DOHH2 (cell line): ENCODE measurements at regions not wholly inside any gene's neighbourhood (a gene's known extent, or its start where the extent isn't known, plus 50 kb on each side); places are given as distances from the start of the nearest gene placed in this dataset.

ENCODE experiments used
- H3F3A ChIP-seq: fragments of 200-600 bp; sonication (generic), shearing (Covaris generic); 2 replicates; pipeline ENCODE4 v1.6.0; 2016; ENCODE audit warnings: antibody characterized with exemption, mild to moderate bottlenecking; ENCODE audit not compliant: control insufficient read depth, insufficient read depth
- H3K27ac ChIP-seq: fragments of 200-600 bp; sonication (generic); 2 replicates; pipeline ENCODE4 v1.5.1; 2014; ENCODE audit warnings: low read depth, mild to moderate bottlenecking, low read length, moderate library complexity
- H3K27me3 ChIP-seq: fragments of 200-600 bp; sonication (generic); 2 replicates; pipeline ENCODE4 v1.6.1; 2014; ENCODE audit warnings: mild to moderate bottlenecking, low read length, mixed read lengths; ENCODE audit not compliant: control insufficient read depth
- H3K36me3 ChIP-seq: fragments of 200-600 bp; sonication (generic); 2 replicates; pipeline ENCODE4 v1.6.1; 2014; ENCODE audit warnings: mild to moderate bottlenecking, low read length, moderate library complexity, mixed read lengths; ENCODE audit not compliant: control insufficient read depth
- H3K4me1 ChIP-seq: fragments of 200-600 bp; sonication (generic); 2 replicates; pipeline ENCODE4 v1.6.1; 2014; ENCODE audit warnings: mild to moderate bottlenecking, low read length, mixed read lengths; ENCODE audit not compliant: control insufficient read depth
- H3K4me2 ChIP-seq: fragments of 200-600 bp; sonication (generic); 2 replicates; pipeline ENCODE4 v1.6.0; 2014; ENCODE audit warnings: mild to moderate bottlenecking, low read length, moderate library complexity
- H3K4me3 ChIP-seq: fragments of 200-600 bp; sonication (generic); 2 replicates; pipeline ENCODE4 v1.5.1; 2014; ENCODE audit warnings: mild to moderate bottlenecking, low read length, mixed read lengths
- H3K79me2 ChIP-seq: fragments of 200-600 bp; sonication (generic); 2 replicates; pipeline ENCODE4 v1.6.1; 2014; ENCODE audit warnings: mild to moderate bottlenecking, low read length, mixed read lengths; ENCODE audit not compliant: control insufficient read depth
- H3K9me2 ChIP-seq: fragments of 200-600 bp; sonication (generic); replicated peaks from 2 replicates; pipeline ENCODE4 v1.6.1; 2014; ENCODE audit warnings: mild to moderate bottlenecking, low read length, mixed read lengths; ENCODE audit not compliant: control insufficient read depth
- H3K9me3 ChIP-seq: fragments of 200-600 bp; sonication (generic); 2 replicates; pipeline ENCODE4 v1.6.1; 2014; ENCODE audit warnings: antibody characterized with exemption, low read length, mixed read lengths; ENCODE audit not compliant: control insufficient read depth, insufficient read depth
- H4K20me1 ChIP-seq: fragments of 200-600 bp; sonication (generic); 2 replicates; pipeline ENCODE4 v1.6.0; 2014; ENCODE audit warnings: low read depth, mild to moderate bottlenecking, antibody characterized with exemption, low read length, moderate library complexity; ENCODE audit not compliant: control insufficient read depth, insufficient read depth
- CTCF ChIP-seq: fragments of 200-600 bp; sonication (generic); IDR thresholded peaks from one replicate; pipeline ENCODE4 v1.5.1; 2014; ENCODE audit warnings: antibody characterized with exemption, mild to moderate bottlenecking, low read depth, low read length; ENCODE audit not compliant: poor library complexity, severe bottlenecking
- EZH2phosphoT487 ChIP-seq: fragments of 200-600 bp; sonication (generic); IDR thresholded peaks from 2 replicates; pipeline ENCODE4 v1.6.1; 2017; ENCODE audit warnings: borderline replicate concordance, mild to moderate bottlenecking, antibody characterized with exemption, low read length, moderate library complexity, mixed read lengths

- no peaks in the 10 kb centered on the region for H3K4me1 ChIP-seq
- no peaks in the 10 kb centered on the region for H3F3A ChIP-seq
- no peaks in the 10 kb centered on the region for H3K36me3 ChIP-seq
- H4K20me1 ChIP-seq, result no peaks in the 10 kb centered on the region
- H3K4me2 ChIP-seq, result no peak overlapping the region
- no peak overlapping the region for H3K27ac ChIP-seq
- no peaks in the 10 kb centered on the region for H3K79me2 ChIP-seq
- no peak overlapping the region for H3K4me3 ChIP-seq
- no peak for TF ChIP-seq EZH2phosphoT487
- no peak for TF ChIP-seq CTCF
- no peaks in the 10 kb centered on the region for H3K9me3 ChIP-seq
- H3K27me3 ChIP-seq, result no peaks in the 10 kb centered on the region
- H3K9me2 ChIP-seq, result no peaks in the 10 kb centered on the region
Observed at GRCh38 chr2:238691596-238692491, 156.0 kb upstream of the TWIST2 start.

GRCh38 chr2:238692562-238692961 is 155.3 kb upstream of the TWIST2 start:
- Histone ChIP-seq H3K9me2 (no peaks in the 10 kb centered on the region), H3F3A (no peaks in the 10 kb centered on the region), H4K20me1 (no peaks in the 10 kb centered on the region), H3K4me3 (no peak overlapping the region), H3K27me3 (no peaks in the 10 kb centered on the region), H3K36me3 (no peaks in the 10 kb centered on the region), H3K79me2 (no peaks in the 10 kb centered on the region), H3K27ac (no peak overlapping the region), H3K4me1 (no peaks in the 10 kb centered on the region), H3K9me3 (no peaks in the 10 kb centered on the region), H3K4me2 (no peak overlapping the region)
- TF ChIP-seq CTCF (no peak), EZH2phosphoT487 (no peak)

- no peaks in the 10 kb centered on the region for H3K9me3 ChIP-seq
- H3K27ac ChIP-seq, result no peak overlapping the region
- TF ChIP-seq EZH2phosphoT487 (no peak), CTCF (no peak)
- no peak overlapping the region for H3K4me3 ChIP-seq
- no peaks in the 10 kb centered on the region for H3K27me3 ChIP-seq
- H3K4me1 ChIP-seq, result no peaks in the 10 kb centered on the region
- no peaks in the 10 kb centered on the region for H3K9me2 ChIP-seq
- H3K79me2 ChIP-seq, result no peaks in the 10 kb centered on the region
- no peak overlapping the region for H3K4me2 ChIP-seq
- no peaks in the 10 kb centered on the region for H3F3A ChIP-seq
- H3K36me3 ChIP-seq, result no peaks in the 10 kb centered on the region
- no peaks in the 10 kb centered on the region for H4K20me1 ChIP-seq
Observed at GRCh38 chr2:238693337-238694093, 154.4 kb upstream of the TWIST2 start.
